ENCODE measurements at regions not wholly inside any gene's neighbourhood (a gene's known extent, or its start where the extent isn't known, plus 50 kb on each side); places are given as distances from the start of the nearest gene placed in this dataset.

DNA sequence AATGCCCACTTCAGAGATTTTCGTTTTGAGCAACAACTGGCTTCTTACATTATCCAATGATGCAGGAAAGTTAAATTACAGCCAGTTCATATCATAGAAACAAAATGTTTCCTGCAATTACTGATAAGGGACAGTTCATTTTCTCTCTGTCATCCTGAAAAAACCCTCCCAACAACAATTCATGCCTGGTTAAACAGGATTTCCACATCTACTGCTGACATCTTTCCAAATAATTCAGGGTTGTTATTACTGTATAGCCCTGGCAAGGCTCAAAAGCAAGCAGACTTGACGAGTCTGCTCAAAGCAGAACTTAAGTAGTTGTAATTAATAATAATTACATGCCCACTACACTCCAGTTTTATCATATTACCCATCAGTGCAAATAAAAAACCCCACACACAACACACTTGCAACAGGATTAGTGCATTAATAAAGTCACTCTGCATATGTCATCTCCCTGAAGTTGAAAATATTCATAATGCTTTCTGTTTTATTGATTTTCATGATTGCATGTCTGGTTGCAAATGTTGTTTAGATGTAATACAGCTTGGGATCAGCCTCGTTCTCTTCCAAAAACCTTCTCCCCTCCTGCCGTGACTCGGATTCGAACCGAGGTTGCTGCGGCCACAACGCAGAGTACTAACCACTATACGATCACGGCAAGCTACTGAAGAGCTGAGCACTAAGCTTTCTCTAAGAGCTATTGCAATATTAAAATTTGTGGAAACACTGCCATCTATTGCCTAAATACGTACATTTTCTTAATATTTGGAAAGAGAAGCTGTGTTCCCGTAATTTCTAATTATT, 119.6 kb upstream of the NFIB start:
- H3K4me1 ChIP-seq (ENCODE audit: control insufficient read depth in 1 of 2, insufficient read depth in 2 of 2, low read length in 2 of 2) = 0 out of 4 replicates have a peak, but pooled peaks cover 0 to 5% of the 10 kb centered on the region in 2 experiments

More for the DNA sequence above, 119.6 kb upstream of the NFIB start:
- RAD21 ChIA-PET (ENCODE audit: low non-redundant PET in 1 of 2, low total read pairs in 2 of 2, uncharacterized antibody in 2 of 2, unreplicated experiment in 2 of 2) = interaction anchor here (0.6 to 1.0 kb wide), 3 partner anchors 80 to 1005 kb away, joined by 3 to 13 read pairs (median 3); no protein-coding TSS in a partner anchor
- POLR2A ChIA-PET = no interaction called here
- Histone ChIP-seq H3K9me3 (ENCODE audit: control insufficient read depth in 1 of 2, insufficient read depth in 1 of 2, low read depth in 1 of 2, low read length in 2 of 2) (no peaks in the 10 kb centered on the region), H3K27me3 (ENCODE audit: insufficient read depth, low read length) (0 out of 2 replicates have a peak, but pooled peaks cover 3% of the 10 kb centered on the region), H3K36me3 (ENCODE audit: control insufficient read depth in 1 of 2, insufficient read depth in 2 of 2, low read length in 2 of 2) (no peaks in the 10 kb centered on the region), H3K9me2 (ENCODE audit: insufficient read depth) (no peaks in the 10 kb centered on the region), H2AFZ (ENCODE audit: low read depth, low read length, poor library complexity, severe bottlenecking) (no peak overlapping the region), H3K9ac (ENCODE audit: low read length) (no peak overlapping the region), H3K4me2 (ENCODE audit: low read length) (peak overlapping the region; percentile 15), H3K79me2 (ENCODE audit: insufficient read depth, low read length) (no peaks in the 10 kb centered on the region), H3K27ac (ENCODE audit: low read depth, low read length) (no peak overlapping the region), H4K20me1 (ENCODE audit: insufficient read depth) (no peaks in the 10 kb centered on the region), H3K4me3 (replicated peaks in 1 of 2; ENCODE audit: low read depth in 1 of 2, low read length in 2 of 2) (no peak overlapping the region)
- ATAC-seq = peak; percentile 87
- peak; percentile 56 for DNase-seq (ENCODE audit: low read depth, low spot score)
- CTCF ChIA-PET = interaction anchor here (0.5 to 1.7 kb wide), 17 partner anchors 9 to 1731 kb away, joined by 3 to 15 read pairs (median 4); no protein-coding TSS in a partner anchor
- BruUV-seq (replicated peaks) = no TSS peak
- TF ChIP-seq SP1 (IDR thresholded peaks at IDR 0.05; ENCODE audit: low read depth) (no peak), CBX3 (IDR thresholded peaks at IDR 0.05; ENCODE audit: low read depth) (0 out of 2 replicates have a peak, but pooled peaks have one; percentile 24), RAD21 (IDR thresholded peaks at IDR 0.05; ENCODE audit: low read depth) (peak; percentile 58), YY1 (IDR thresholded peaks at IDR 0.05; ENCODE audit: extremely low read depth, insufficient replicate concordance, low read depth, low read length) (no peak), EZH2phosphoT487 (IDR thresholded peaks at IDR 0.05; ENCODE audit: borderline replicate concordance) (no peak), CEBPB (IDR thresholded peaks at IDR 0.05; ENCODE audit: low read depth) (no peak), FOSL1 (IDR thresholded peaks at IDR 0.05; ENCODE audit: low read depth) (no peak)
- TF ChIP-seq, protein P1, sequence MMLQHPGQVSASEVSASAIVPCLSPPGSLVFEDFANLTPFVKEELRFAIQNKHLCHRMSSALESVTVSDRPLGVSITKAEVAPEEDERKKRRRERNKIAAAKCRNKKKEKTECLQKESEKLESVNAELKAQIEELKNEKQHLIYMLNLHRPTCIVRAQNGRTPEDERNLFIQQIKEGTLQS (IDR thresholded peaks at IDR 0.05) = peak; percentile 80
- TF ChIP-seq, protein P2, sequence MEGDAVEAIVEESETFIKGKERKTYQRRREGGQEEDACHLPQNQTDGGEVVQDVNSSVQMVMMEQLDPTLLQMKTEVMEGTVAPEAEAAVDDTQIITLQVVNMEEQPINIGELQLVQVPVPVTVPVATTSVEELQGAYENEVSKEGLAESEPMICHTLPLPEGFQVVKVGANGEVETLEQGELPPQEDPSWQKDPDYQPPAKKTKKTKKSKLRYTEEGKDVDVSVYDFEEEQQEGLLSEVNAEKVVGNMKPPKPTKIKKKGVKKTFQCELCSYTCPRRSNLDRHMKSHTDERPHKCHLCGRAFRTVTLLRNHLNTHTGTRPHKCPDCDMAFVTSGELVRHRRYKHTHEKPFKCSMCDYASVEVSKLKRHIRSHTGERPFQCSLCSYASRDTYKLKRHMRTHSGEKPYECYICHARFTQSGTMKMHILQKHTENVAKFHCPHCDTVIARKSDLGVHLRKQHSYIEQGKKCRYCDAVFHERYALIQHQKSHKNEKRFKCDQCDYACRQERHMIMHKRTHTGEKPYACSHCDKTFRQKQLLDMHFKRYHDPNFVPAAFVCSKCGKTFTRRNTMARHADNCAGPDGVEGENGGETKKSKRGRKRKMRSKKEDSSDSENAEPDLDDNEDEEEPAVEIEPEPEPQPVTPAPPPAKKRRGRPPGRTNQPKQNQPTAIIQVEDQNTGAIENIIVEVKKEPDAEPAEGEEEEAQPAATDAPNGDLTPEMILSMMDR (IDR thresholded peaks at IDR 0.05 in 2 of 3, conservative IDR thresholded peaks at IDR 0.05 in 1 of 3; ENCODE audit: borderline replicate concordance in 1 of 3, insufficient read depth in 1 of 3, low read depth in 2 of 3, low read length in 2 of 3) = peak; percentile 11 to 50 (median 24); a peak in 3 of 6 replicates
- intact Hi-C loops (cut with micrococcal nuclease) = loop anchor here (5.0 kb wide), 2 partner anchors 1081 to 1736 kb away; no protein-coding TSS in a partner anchor

Measured in HCT116 (cell line).